ENCODE measurements at regions not wholly inside any gene's neighbourhood (a gene's known extent, or its start where the extent isn't known, plus 50 kb on each side); places are given as distances from the start of the nearest gene placed in this dataset.
"Not testable (repeated sequence)": the region's sequence is repeated elsewhere in the genome, so short reads cannot be mapped to it uniquely, and the experiment has no call there.

DNA sequence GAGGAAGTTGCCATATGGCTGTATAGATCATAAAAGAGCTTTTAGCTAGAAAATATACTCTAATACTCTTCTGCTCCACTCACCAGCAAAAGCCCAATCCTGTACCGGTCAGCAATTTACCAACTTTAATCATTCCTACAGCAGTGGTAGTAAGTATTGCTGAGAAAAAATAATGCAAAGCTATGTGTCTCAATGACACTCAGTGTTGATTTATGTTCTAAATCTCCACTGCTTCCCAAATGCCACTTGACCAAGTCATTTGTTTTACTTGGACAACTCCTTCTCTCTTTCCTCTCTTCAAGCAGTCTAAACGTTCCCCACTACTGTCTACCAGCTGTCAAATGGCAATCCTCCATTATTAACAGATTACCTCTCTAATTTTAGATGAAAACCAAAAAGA lies 201.8 kb upstream of the GK2 start:
- no peak for DNase-seq (ENCODE audit: low read depth)

GRCh38 chr4:79607979-79608378 lies 200.0 kb upstream of the GK2 start:
- no peak for DNase-seq (ENCODE audit: low read depth)

- no peak for DNase-seq (ENCODE audit: low read depth)
These were observed 196.1 kb upstream of the GK2 start for GRCh38 chr4:79604152-79604551.

GRCh38 chr4:79603681-79604080 lies 195.7 kb upstream of the GK2 start:
- DNase-seq (ENCODE audit: low read depth), result no peak

- no peak for DNase-seq (ENCODE audit: low read depth)
These were observed 191.7 kb upstream of the GK2 start for GRCh38 chr4:79599691-79600090.

- DNase-seq (ENCODE audit: low read depth), result no peak
These were observed 190.8 kb upstream of the GK2 start for GRCh38 chr4:79598801-79599200.

DNA sequence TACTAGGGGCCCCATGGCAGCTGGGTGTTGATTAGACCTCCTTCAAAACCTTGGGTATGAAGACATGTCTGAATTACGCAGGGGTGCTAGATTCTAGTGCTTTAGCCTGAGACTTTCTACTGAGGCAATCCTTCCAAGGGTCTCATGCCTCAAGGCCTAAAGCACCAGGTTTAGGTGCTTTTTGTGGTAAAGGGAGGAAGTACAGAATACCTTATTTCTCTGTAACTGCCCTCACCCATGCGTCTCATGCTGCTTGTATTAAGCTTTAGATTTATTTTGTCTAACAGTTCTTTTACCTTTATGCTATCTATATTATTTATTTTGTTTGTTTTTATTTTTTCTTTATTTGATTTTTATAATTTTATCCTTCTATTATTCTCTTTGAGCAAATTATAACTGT lies 190.2 kb upstream of the GK2 start:
- no peak for DNase-seq (ENCODE audit: low read depth)

GRCh38 chr4:79597266-79597665 lies 189.2 kb upstream of the GK2 start:
- peak; percentile 73 for DNase-seq (ENCODE audit: low read depth)

DNA sequence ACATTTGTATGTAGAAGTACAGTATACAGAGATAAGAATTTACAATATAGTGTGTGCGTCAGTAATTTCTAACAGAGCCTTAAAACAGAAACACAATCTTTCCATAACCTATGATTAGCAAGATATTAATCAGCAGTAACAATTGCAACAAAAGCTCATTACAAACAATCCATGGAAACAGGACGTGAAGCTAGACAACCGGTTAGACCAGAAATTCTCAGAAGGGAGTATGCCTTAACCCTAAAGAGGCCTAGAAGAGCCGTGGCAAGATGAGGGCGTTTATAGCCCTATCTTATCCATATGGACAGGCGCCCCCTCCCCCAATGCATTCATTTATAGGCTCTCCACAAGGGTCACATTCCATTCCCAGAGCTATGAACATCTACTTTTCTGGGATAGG lies 184.2 kb upstream of the GK2 start:
- DNase-seq (ENCODE audit: low read depth), result not testable (repeated sequence)

DNA sequence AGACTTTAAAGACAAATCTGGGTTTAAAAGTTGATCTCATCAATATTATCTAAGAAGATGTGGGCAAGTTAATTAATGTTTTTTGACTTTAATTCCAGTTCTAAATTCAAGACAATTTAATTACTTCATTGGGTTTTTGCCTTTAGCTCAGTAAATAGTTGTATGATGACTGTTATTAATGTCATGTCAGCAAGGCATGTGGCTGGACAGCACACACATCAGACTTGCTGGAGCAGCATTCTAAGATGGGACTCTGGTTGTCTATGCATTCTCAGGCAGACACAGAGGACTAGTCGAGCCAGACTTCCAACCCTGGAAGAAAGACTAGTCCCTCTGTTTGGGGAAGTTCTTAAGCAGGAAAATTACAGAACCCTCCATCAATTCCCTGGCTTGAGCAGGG lies 180.7 kb upstream of the GK2 start:
- no peak for DNase-seq (ENCODE audit: low read depth)

DNA sequence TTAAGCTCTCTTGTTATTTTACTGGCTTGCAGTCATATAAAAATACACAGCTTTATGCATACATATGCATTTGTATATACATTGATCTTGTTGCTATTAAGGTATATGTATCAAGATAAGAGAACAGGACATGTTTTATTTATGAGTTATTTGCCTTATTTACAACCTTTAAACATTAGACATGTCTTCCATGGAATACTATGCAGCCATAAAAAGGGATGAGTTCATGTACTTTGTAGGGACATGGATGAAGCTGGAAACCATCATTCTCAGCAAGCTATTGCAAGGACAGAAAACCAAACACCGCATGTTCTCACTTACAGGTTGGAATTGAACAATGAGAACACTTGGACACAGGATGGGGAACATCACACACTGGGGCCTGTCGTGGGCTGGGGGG lies 179.2 kb upstream of the GK2 start:
- DNase-seq (ENCODE audit: low read depth), result not testable (repeated sequence)

- no peak for DNase-seq (ENCODE audit: low read depth)
These were observed 177.8 kb upstream of the GK2 start for GRCh38 chr4:79585834-79586233.

- no peak for DNase-seq (ENCODE audit: low read depth)
These were observed 177.3 kb upstream of the GK2 start for GRCh38 chr4:79585330-79585729.

DNA sequence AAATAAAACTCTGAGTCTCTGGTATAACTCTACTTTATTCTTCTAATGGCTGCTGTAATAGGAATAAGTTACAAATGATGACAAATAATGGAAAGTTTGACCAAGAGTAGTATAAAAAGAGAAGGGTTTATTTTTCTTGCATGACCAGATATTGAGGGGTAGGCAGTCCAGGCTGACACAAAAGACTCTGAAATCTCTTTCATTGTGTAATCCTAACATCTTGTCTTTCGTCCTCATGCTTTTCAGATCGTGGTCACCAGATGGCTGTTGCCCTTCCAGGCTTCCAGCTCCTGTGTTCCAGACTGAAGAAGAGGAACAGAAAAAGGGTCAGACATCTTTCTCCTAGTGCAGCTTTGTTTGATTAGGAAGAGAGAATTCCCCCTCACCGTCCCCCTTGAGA lies 176.9 kb upstream of the GK2 start:
- no peak for DNase-seq (ENCODE audit: low read depth)

DNA sequence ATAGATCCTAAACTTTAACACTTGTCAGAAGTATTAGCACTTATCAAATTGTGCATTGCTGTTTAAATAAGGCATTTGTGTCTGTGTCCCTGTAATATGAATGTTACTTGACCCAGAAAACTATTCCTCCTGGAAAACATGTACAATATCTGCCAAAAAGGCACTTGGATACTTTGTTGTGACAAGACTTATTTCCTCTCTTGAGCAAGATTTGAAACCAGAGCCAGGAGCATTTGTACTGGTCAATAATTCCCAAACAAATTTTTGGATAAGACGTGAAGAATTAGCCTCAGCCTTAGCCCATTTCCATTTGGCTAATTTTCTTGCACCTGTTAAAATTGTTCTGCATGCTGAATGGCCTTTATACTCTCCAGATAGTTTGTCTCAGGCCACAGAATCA lies 176.3 kb upstream of the GK2 start:
- DNase-seq (ENCODE audit: low read depth), result no peak

DNA sequence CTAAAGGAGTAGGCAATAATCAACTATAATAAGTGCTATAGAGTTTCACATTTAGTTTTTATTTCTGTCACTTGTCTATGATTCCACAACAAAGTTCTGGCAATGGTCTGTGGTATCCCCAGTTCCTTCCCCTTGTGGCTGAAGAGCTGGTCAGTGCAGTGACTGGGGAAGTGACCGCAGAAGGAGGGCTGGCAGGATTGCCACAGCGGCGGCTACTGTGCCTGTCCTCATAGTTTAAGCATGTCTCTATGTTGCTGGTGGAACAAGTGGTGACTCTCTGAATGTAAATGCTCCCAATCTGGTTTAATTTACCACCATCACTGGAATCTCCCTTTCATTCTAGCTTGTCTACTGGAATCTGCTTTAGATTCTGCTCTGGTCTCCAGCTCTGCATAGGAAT lies 170.6 kb upstream of the GK2 start:
- no peak for DNase-seq (ENCODE audit: low read depth)

- peak; percentile 41 for DNase-seq (ENCODE audit: low read depth)
These were observed 168.4 kb upstream of the GK2 start for GRCh38 chr4:79576429-79576753.

DNA sequence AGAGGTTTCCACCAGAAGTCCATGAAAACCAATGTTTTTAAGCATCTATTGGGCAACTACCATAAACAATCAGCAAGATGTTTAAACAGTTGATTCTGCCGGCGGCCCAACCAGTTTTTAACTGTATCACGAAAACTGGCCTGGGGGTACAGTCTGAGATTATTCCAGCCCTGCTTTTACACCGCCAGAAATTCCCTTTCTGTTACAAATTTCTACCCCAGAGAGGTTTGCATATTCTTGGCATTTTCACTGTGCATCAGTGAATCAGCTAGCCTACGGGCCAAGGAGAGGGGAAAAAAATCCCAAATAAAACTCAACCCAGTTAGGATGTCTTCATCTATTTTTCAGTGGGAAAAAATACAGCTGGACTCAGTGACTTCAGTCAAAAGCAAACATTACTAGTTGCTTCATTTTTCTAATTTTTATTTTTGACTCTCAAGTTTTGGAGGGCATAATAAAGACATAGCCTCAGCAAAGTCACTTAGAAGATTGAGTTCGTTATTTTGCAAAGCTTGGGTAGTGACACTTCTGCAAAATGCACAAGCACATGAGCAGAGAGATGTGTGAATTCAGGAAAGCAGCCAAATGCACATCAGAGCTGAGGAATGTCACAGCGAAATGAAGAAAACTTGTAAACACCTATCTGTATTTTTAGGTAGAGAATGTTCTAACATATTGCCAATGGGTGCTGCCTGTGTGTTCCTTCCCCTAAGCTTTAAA lies 167.8 kb upstream of the GK2 start:
- peak; percentile 46 for DNase-seq (ENCODE audit: low read depth)

GRCh38 chr4:79574741-79575451 lies 166.9 kb upstream of the GK2 start:
- DNase-seq (ENCODE audit: low read depth), result peak; percentile 8

DNA sequence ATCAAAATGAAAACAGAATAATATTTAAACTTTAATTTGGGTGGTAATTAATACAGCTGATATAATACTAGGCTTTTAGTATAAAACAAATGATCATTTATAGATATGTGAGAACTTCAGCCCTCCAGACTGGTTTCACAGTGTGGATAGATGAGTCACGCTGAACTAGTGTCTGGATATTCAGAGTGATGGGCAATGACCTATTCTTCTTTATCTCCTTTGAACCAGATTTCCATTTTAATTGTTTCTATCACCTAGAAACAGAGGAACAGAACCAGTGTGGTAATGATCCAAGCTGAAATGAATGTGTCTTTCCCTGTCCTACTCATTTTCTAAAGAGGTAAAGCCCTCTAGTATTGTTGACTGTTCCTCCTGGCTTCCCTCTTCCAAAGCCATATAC lies 155.2 kb upstream of the GK2 start:
- no peak for DNase-seq (ENCODE audit: low read depth)

DNA sequence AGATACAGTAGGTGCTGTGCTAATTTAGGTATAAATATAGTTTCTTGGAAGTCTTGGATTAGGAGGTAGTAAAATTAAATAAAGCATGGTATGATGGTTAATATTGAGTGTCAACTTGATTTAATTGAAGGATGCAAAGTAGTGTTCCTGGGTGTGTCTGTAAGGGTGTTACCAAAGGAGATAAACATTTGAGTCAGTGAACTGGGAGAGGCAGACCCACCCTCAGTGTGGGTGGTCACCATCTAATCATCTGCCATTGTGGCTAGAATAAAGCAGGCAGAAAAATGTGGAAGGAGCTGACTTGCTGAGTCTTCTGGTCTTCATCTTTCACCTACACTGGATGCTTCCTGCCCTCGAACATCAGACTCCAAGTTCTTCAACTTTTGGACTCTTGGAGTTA lies 153.7 kb upstream of the GK2 start:
- DNase-seq (ENCODE audit: low read depth), result no peak

- DNase-seq (ENCODE audit: low read depth), result not testable (repeated sequence)
These were observed 151.4 kb upstream of the GK2 start for GRCh38 chr4:79559398-79559797.

- DNase-seq (ENCODE audit: low read depth), result no peak
These were observed 144.3 kb upstream of the GK2 start for GRCh38 chr4:79552311-79552710.

DNA sequence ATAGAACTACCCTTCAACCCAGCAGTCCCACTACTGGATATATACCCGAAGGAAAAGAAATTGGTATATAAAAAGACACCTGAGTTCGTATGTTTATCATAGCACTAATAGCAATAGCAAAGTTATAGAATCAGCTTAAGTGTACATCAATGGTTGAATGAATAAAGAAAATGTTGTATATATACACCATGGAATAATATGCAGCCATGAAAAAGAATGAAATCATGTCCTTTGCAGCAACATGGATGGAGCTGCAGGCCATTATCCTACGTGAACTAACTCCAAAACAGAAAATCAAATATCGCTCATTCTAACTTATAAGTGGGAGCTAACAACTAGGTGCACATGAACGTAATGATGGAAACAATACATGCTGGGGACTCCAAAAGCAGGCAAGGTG lies 143.5 kb upstream of the GK2 start:
- no peak for DNase-seq (ENCODE audit: low read depth)

All from fibroblast of gingiva (primary cell).